Ishikawa (cell line): ENCODE measurements at regions not wholly inside any gene's neighbourhood (a gene's known extent, or its start where the extent isn't known, plus 50 kb on each side); places are given as distances from the start of the nearest gene placed in this dataset.
A peak's percentile ranks its signal among the peaks of the same experiment; 100 is the strongest.

ENCODE experiments used
- CEBPB ChIP-seq: IDR thresholded peaks from 2 replicates; pipeline ENCODE4 v1.6.1; 2012
- CREB1 ChIP-seq: IDR thresholded peaks from 2 replicates; pipeline ENCODE4 v1.6.1; 2012; ENCODE audit warnings: low read depth
- EGR1 ChIP-seq: IDR thresholded peaks from 2 replicates; pipeline ENCODE4 v1.6.1; 2012
- EP300 ChIP-seq: IDR thresholded peaks from 2 replicates; pipeline ENCODE4 v1.6.1; 2012; ENCODE audit warnings: borderline replicate concordance
- FOXM1 ChIP-seq: IDR thresholded peaks from 2 replicates; pipeline ENCODE4 v1.6.1; 2012; ENCODE audit warnings: low read depth, borderline replicate concordance
- NFIC ChIP-seq: IDR thresholded peaks from 2 replicates; pipeline ENCODE4 v1.6.1; 2012
- RAD21 ChIP-seq: IDR thresholded peaks from 2 replicates; pipeline ENCODE4 v1.6.1; 2012; ENCODE audit warnings: low read depth
- REST ChIP-seq: IDR thresholded peaks from 2 replicates; pipeline ENCODE4 v1.6.1; 2012; ENCODE audit warnings: low read depth, mild to moderate bottlenecking
- TAF1 ChIP-seq: IDR thresholded peaks from 2 replicates; pipeline ENCODE4 v1.6.1; 2012; ENCODE audit warnings: low read depth, mild to moderate bottlenecking
- TCF12 ChIP-seq: IDR thresholded peaks from 2 replicates; pipeline ENCODE4 v1.6.1; 2012; ENCODE audit warnings: low read depth
- TEAD4 ChIP-seq: IDR thresholded peaks from 2 replicates; pipeline ENCODE4 v1.6.1; 2012
- YY1 ChIP-seq: IDR thresholded peaks from 2 replicates; pipeline ENCODE4 v1.6.1; 2012; ENCODE audit warnings: low read depth
- ZBTB7A ChIP-seq: IDR thresholded peaks from 2 replicates; pipeline ENCODE4 v1.6.1; 2012; ENCODE audit warnings: low read depth
- TF ChIP-seq, protein P1 (sequence below): IDR thresholded peaks from 2 replicates; pipeline ENCODE4 v1.6.1; 2012
- TF ChIP-seq, protein P2 (sequence below): IDR thresholded peaks from 2 replicates; pipeline ENCODE4 v1.6.1; 2012

DNA sequence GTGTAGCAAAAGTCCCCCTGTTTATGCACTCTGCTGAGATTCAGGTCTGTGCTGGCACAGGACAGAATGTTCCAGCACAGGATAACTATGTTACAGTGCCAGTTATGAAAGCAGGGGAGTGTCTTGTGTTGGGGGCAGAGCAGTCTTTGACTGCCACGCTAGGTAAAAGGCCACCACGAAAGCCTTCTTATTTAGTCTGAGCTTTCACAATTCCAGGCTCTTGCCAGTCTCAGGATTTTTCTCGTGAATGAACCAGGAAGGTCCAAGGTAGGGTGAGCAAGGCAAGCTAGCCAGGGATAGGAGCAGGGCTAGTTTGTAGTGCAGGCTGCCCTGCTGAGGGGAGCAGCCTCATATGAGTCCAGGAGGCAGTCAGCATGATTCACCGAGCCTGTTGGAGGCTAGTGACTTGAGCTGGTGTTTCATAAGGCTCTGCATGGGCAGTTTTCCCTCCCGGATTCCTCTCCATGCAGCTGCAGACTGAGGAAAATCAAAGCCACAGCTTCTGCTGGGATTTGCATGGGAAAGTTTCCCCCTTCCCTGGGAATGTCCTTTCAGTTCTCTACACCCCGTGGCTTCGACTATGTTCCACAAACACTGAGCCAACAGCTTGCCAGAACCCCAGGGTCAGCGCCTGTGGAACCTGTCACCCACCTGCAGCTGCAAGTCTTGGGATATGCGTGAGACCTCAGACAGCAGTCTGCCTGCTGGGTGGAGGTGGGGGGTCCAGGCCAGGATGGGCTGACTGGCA is 112.3 kb downstream of the JCAD start:
- TF ChIP-seq, protein P1, sequence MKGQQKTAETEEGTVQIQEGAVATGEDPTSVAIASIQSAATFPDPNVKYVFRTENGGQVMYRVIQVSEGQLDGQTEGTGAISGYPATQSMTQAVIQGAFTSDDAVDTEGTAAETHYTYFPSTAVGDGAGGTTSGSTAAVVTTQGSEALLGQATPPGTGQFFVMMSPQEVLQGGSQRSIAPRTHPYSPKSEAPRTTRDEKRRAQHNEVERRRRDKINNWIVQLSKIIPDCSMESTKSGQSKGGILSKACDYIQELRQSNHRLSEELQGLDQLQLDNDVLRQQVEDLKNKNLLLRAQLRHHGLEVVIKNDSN, result no peak
- TF ChIP-seq CEBPB (no peak), TCF12 (peak; percentile 68; the same call in 1 of the 2 replicates), TEAD4 (0 out of 2 replicates have a peak, but pooled peaks have one; percentile 6), EP300 (0 out of 2 replicates have a peak, but pooled peaks have one; percentile 38), NFIC (peak; percentile 41; the same call in 1 of the 2 replicates)
- TF ChIP-seq, protein P2, sequence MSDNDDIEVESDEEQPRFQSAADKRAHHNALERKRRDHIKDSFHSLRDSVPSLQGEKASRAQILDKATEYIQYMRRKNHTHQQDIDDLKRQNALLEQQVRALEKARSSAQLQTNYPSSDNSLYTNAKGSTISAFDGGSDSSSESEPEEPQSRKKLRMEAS, result peak; percentile 13; the same call in 1 of the 2 replicates

GRCh38 chr10:29946614-29946952 is 112.8 kb downstream of the JCAD start:
- TF ChIP-seq, protein P1, result no peak
- TF ChIP-seq REST (no peak), EGR1 (no peak), FOXM1 (no peak), TAF1 (no peak), ZBTB7A (no peak), NFIC (no peak), TEAD4 (no peak), RAD21 (no peak), TCF12 (no peak), CREB1 (no peak), EP300 (no peak), CEBPB (no peak), YY1 (no peak)
- TF ChIP-seq, protein P2, result no peak

GRCh38 chr10:29941476-29941875 is 117.9 kb downstream of the JCAD start:
- TF ChIP-seq FOXM1 (no peak), YY1 (no peak), TAF1 (no peak), CREB1 (no peak), TEAD4 (no peak), NFIC (no peak), EP300 (no peak)
- TF ChIP-seq, protein P1, result no peak
- TF ChIP-seq, protein P2, result no peak

- TF ChIP-seq, protein P2, result no peak
- no peak for TF ChIP-seq YY1
- TF ChIP-seq FOXM1, result no peak
- no peak for TF ChIP-seq TEAD4
Measured at GRCh38 chr10:29932991-29933390, 126.4 kb downstream of the JCAD start.

GRCh38 chr10:29931833-29932232 is 127.6 kb downstream of the JCAD start:
- TF ChIP-seq EP300, result no peak
- TF ChIP-seq YY1, result no peak
- TF ChIP-seq RAD21, result no peak
- TF ChIP-seq CEBPB, result no peak
- no peak for TF ChIP-seq CREB1
- no peak for TF ChIP-seq TEAD4
- TF ChIP-seq EGR1, result no peak
- TF ChIP-seq, protein P1, result no peak
- no peak for TF ChIP-seq TAF1
- no peak for TF ChIP-seq REST
- no peak for TF ChIP-seq TCF12
- TF ChIP-seq NFIC, result no peak
- TF ChIP-seq, protein P2, result no peak
- no peak for TF ChIP-seq FOXM1
